Renal cortical epithelial cell (primary cell): ENCODE measurements at regions not wholly inside any gene's neighbourhood (a gene's known extent, or its start where the extent isn't known, plus 50 kb on each side); places are given as distances from the start of the nearest gene placed in this dataset.
"Not testable (repeated sequence)": the region's sequence is repeated elsewhere in the genome, so short reads cannot be mapped to it uniquely, and the experiment has no call there.

Experiments
- DNase-seq: peaks from one replicate; pipeline ENCODE4 v3.0.0-alpha.2; 2011; ENCODE audit warnings: low read depth

GRCh38 chr9:22508354-22508753 is 61.7 kb downstream of the DMRTA1 start:
- DNase-seq, result not testable (repeated sequence)

GRCh38 chr9:22508790-22509189 is 62.2 kb downstream of the DMRTA1 start:
- no peak for DNase-seq

GRCh38 chr9:22512495-22512894 is 65.9 kb downstream of the DMRTA1 start:
- no peak for DNase-seq

- DNase-seq, result peak; percentile 57
Observed at GRCh38 chr9:22514871-22515270, 68.2 kb downstream of the DMRTA1 start.

GRCh38 chr9:22522206-22522740 is 75.6 kb downstream of the DMRTA1 start:
- no peak for DNase-seq

GRCh38 chr9:22528485-22528884 is 81.9 kb downstream of the DMRTA1 start:
- peak; percentile 7 for DNase-seq

- peak; percentile 19 for DNase-seq
Observed at GRCh38 chr9:22529426-22530199, 83.0 kb downstream of the DMRTA1 start.

GRCh38 chr9:22535780-22536179 is 89.2 kb downstream of the DMRTA1 start:
- no peak for DNase-seq

GRCh38 chr9:22537721-22538120 is 91.1 kb downstream of the DMRTA1 start:
- DNase-seq, result no peak

GRCh38 chr9:22548625-22549024 is 102.0 kb downstream of the DMRTA1 start:
- no peak for DNase-seq

- no peak for DNase-seq
Observed at GRCh38 chr9:22574740-22575139, 128.1 kb downstream of the DMRTA1 start.

GRCh38 chr9:22580788-22581187 is 134.2 kb downstream of the DMRTA1 start:
- DNase-seq, result no peak

GRCh38 chr9:22582221-22582620 is 135.6 kb downstream of the DMRTA1 start:
- DNase-seq, result no peak

- no peak for DNase-seq
Observed at GRCh38 chr9:22588918-22589317, 142.3 kb downstream of the DMRTA1 start.

GRCh38 chr9:22590336-22591033 is 143.9 kb downstream of the DMRTA1 start:
- DNase-seq, result no peak

- DNase-seq, result no peak
Observed at GRCh38 chr9:22595805-22596204, 149.2 kb downstream of the DMRTA1 start.

GRCh38 chr9:22617156-22617555 is 170.5 kb downstream of the DMRTA1 start:
- DNase-seq, result no peak

GRCh38 chr9:22622815-22623214 is 176.2 kb downstream of the DMRTA1 start:
- no peak for DNase-seq

GRCh38 chr9:22623236-22623635 is 176.6 kb downstream of the DMRTA1 start:
- DNase-seq, result no peak

GRCh38 chr9:22625540-22625939 is 178.9 kb downstream of the DMRTA1 start:
- DNase-seq, result no peak

- DNase-seq, result no peak
Observed at GRCh38 chr9:22643541-22643940, 196.9 kb downstream of the DMRTA1 start.

- no peak for DNase-seq
Observed at GRCh38 chr9:22645893-22646292, 199.3 kb downstream of the DMRTA1 start.

- DNase-seq, result no peak
Observed at GRCh38 chr9:22649384-22649783, 202.8 kb downstream of the DMRTA1 start.
